ES-I3 (cell line): ENCODE measurements at regions not wholly inside any gene's neighbourhood (a gene's known extent, or its start where the extent isn't known, plus 50 kb on each side); places are given as distances from the start of the nearest gene placed in this dataset.

ENCODE experiments used
- H3K36me3 ChIP-seq: 2 replicates; pipeline ENCODE4 v1.6.1; 2013; ENCODE audit warnings: mild to moderate bottlenecking, low read length, control low read depth, moderate library complexity; ENCODE audit not compliant: insufficient read depth
- H3K4me1 ChIP-seq: 2 replicates; pipeline ENCODE4 v1.6.1; 2013; ENCODE audit warnings: mild to moderate bottlenecking, control low read depth, low read length; ENCODE audit not compliant: insufficient read depth
- H3K9ac ChIP-seq: 2 replicates; pipeline ENCODE4 v1.6.1; 2013; ENCODE audit warnings: low read depth, mild to moderate bottlenecking, low read length, moderate library complexity
- H3K9me3 ChIP-seq: 2 replicates; pipeline ENCODE4 v1.6.1; 2013; ENCODE audit warnings: mild to moderate bottlenecking, low read length, moderate library complexity; ENCODE audit not compliant: control insufficient read depth, insufficient read depth

- Histone ChIP-seq H3K9me3 (no peaks in the 10 kb centered on the region; the same call in 1 of the 2 replicates), H3K9ac (no peak overlapping the region), H3K4me1 (no peaks in the 10 kb centered on the region), H3K36me3 (no peaks in the 10 kb centered on the region)
Measured at GRCh38 chr12:5195244-5195643, 151.6 kb downstream of the KCNA5 start.

GRCh38 chr12:5195691-5196090 is 152.0 kb downstream of the KCNA5 start:
- Histone ChIP-seq H3K9me3 (no peaks in the 10 kb centered on the region; the same call in 1 of the 2 replicates), H3K4me1 (peaks cover 1% of the 10 kb centered on the region), H3K36me3 (no peaks in the 10 kb centered on the region), H3K9ac (no peak overlapping the region)

DNA sequence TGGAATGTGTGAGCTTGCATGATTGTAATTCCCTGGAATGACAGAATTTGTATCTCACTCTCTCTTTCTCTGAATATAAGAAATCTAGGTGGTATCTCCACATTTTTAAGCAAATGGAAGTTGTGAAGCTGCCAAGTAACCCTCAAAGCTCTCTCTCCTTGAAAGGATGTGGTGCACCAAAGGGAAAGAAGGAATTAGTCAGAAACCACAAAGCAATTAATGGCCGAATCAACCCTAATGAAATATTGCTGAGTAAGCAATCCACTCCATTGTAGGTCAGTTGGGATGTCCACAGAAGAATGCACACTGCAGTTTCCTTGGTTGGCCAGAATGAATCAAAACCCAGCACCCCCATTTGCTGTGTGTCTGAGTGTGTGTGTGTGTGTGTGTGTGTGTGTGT is 153.5 kb downstream of the KCNA5 start:
- H3K9ac ChIP-seq = no peak overlapping the region
- no peaks in the 10 kb centered on the region; the same call in 1 of the 2 replicates for H3K9me3 ChIP-seq
- H3K4me1 ChIP-seq = peaks cover 12% of the 10 kb centered on the region
- H3K36me3 ChIP-seq = no peaks in the 10 kb centered on the region

DNA sequence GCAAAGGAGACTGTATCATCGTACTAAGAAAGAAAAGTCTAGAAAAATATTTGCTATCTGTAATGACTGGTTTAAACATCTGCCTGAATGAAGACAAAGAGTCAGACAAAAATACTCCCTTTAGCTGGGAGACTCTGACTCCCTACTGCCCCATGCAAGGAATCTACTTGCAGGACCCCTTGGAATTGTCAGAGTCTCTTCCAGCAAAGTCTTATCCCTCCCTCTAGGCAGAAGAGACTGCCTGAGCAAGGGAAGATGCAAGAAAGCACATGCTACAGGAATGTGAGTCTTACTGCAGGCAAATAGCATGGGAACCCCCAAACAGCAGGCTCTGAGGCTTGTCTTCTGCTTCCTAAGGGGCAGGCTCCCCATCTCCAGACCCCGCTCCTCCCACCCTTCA is 154.0 kb downstream of the KCNA5 start:
- Histone ChIP-seq H3K9ac (no peak overlapping the region), H3K36me3 (no peaks in the 10 kb centered on the region), H3K9me3 (no peaks in the 10 kb centered on the region; the same call in 1 of the 2 replicates), H3K4me1 (peaks cover 12% of the 10 kb centered on the region)

DNA sequence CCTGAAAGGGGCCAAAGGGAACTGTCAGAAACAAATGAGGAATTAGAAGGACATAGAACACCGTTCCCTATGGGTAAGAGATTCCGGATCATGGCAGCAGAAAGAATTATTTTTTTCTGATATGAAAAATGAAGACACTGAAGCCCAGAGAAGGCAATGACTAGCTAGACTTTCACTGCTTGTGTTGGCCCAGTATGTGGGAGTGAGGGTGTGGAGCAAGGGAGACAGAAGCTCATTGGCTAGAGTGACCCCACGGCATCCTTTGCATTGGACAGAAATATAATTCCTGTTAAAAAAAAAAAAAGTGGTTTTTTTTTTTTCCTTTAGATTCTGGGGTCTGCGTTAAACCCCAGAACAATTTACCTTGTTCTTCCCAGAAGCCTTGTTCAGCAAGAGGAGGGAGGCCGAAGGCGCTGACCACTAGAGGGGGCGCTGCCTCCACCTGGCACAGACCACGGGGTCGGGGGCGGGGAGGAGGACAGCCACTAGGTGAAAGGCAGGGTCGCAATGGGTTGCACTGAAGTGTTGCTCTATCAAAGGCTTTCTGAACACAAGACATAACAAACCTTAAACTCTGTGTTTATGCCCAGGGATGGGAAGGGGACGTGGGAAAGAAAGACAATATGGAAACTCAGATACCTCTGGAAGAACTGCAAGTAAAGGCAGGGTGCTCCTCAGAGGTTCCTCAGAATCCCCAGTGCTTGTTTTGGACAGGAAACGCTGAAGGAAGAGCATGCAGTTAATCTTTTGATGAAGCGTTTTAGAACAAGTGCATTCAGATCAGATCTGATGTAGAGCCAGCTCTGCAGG is 156.8 kb downstream of the KCNA5 start:
- no peak overlapping the region for H3K9ac ChIP-seq
- H3K4me1 ChIP-seq = peaks cover 17% of the 10 kb centered on the region
- H3K9me3 ChIP-seq = no peaks in the 10 kb centered on the region; the same call in 1 of the 2 replicates
- no peaks in the 10 kb centered on the region for H3K36me3 ChIP-seq

DNA sequence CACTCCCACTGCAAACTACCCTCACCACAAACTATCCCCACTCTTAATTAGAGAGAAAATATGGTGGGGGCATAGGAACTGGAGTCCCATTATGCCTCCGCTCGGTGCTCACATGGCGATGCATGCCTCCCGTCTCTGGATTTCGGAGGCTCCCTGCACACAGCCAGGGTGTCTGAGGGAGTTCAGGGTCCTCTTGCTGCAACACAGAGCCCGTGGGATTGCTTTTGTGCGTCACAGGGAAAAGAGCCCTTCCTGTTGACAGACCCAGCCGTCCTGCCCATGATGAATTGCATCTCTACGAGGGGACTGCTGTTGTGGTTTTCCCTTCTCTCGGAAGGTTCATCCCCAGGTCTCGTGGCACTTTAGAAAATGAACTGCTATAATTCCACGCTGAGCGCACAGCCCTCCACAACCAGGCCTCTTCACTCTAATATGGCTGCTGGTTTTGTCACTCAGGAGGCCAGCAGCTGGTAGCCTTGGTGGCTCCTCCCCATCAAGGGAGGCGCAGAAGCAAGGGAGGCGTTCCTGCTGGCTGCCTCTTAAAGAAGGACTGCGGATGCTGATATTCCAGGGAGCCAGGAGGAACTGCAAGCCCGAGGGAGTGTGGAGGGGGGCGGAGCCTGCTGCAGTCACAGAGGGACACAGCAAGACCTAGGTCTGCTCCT is 158.0 kb downstream of the KCNA5 start:
- Histone ChIP-seq H3K4me1 (peaks cover 17% of the 10 kb centered on the region), H3K9ac (no peak overlapping the region), H3K9me3 (no peaks in the 10 kb centered on the region), H3K36me3 (no peaks in the 10 kb centered on the region)

GRCh38 chr12:5203274-5203673 is 159.6 kb downstream of the KCNA5 start:
- Histone ChIP-seq H3K9me3 (no peaks in the 10 kb centered on the region), H3K4me1 (peaks cover 17% of the 10 kb centered on the region), H3K9ac (no peak overlapping the region), H3K36me3 (no peaks in the 10 kb centered on the region)

- no peak overlapping the region for H3K9ac ChIP-seq
- H3K4me1 ChIP-seq = peaks cover 17% of the 10 kb centered on the region
- H3K9me3 ChIP-seq = no peaks in the 10 kb centered on the region
- H3K36me3 ChIP-seq = no peaks in the 10 kb centered on the region
Measured at GRCh38 chr12:5203720-5204119, 160.0 kb downstream of the KCNA5 start.

DNA sequence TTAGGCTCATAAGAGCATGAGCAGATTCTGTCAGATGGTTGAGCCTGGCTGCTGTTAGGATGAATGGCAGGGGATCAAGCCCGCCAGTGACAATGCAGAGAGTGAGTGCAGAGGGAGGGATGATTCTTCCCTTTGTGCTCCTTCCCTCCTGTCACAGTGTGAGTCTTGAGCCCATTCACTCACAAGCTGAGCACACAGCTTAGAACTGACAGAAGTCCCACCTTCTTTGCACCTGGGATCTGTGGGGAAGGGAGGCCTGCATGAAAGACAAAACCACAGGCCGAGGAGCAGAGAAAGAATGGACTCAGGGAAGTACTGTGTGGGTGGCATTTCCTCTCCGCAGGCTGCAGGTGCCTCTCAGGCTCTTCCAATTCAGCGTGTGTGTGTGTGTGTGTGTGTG is 160.6 kb downstream of the KCNA5 start:
- Histone ChIP-seq H3K9ac (no peak overlapping the region), H3K36me3 (no peaks in the 10 kb centered on the region), H3K9me3 (no peaks in the 10 kb centered on the region), H3K4me1 (peaks cover 17% of the 10 kb centered on the region)

GRCh38 chr12:5204831-5205230 is 161.2 kb downstream of the KCNA5 start:
- Histone ChIP-seq H3K9ac (no peak overlapping the region), H3K4me1 (peaks cover 17% of the 10 kb centered on the region), H3K36me3 (no peaks in the 10 kb centered on the region), H3K9me3 (no peaks in the 10 kb centered on the region)

DNA sequence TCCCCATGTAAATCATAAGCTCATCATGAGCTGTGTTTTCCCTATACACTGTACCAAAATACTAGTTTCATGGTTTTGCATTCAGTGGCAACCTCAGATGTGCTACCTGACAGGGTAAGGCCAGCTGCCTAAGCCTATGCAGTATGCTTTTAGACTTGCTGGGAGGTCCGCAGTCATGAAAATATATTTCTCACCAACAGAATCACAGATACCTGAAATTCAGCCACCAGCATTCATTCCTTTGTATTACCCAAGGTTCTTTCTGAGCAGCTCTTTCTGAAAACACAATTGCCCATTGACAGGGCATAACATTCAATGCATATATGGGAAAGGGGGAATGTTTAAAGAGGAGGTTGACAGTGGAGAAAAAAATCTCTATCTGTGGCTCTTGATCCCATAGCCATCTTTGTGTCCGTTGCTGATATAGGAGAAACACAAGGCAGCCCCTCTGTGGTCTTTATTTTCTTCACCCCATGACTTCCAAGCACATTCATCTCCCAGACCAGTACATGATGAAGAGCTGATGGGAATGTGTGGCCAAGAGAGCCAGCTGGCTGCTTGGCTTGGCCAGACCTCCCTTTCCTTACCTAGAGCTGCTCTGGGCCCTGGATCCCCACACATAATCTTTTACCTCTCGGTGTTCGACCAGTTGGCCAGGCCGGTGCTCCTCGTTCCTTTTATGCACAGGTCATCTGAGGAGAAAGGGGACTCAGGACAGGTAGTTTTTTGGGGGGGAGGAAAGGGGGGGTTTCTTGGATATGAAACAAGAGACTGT is 162.9 kb downstream of the KCNA5 start:
- H3K36me3 ChIP-seq = no peaks in the 10 kb centered on the region
- H3K4me1 ChIP-seq = peaks cover 9% of the 10 kb centered on the region
- H3K9ac ChIP-seq = no peak overlapping the region
- no peaks in the 10 kb centered on the region for H3K9me3 ChIP-seq

- no peak overlapping the region for H3K9ac ChIP-seq
- H3K9me3 ChIP-seq = no peaks in the 10 kb centered on the region
- H3K4me1 ChIP-seq = no peaks in the 10 kb centered on the region
- no peaks in the 10 kb centered on the region for H3K36me3 ChIP-seq
Measured at GRCh38 chr12:5210179-5210922, 166.7 kb downstream of the KCNA5 start.

DNA sequence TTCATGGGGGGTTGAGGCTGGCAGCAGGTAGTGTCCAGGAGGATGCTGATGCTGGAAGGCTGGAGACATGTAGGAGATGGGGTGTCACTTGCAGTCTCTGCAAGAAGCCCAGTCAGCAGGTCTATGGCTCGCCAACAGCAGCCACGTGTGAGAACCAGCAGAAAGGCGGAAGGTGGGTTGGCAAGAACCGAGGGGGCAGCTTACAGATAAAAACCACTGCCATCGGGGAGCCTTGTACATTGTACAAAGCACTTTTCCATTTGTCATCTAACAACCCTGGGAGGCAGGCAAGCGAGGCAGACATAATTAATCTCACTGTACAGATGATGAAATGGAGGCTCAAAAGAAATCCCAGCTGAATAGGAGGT is 167.2 kb downstream of the KCNA5 start:
- no peaks in the 10 kb centered on the region for H3K36me3 ChIP-seq
- no peaks in the 10 kb centered on the region for H3K9me3 ChIP-seq
- no peaks in the 10 kb centered on the region for H3K4me1 ChIP-seq
- no peak overlapping the region for H3K9ac ChIP-seq

GRCh38 chr12:5213336-5213735 is 169.7 kb downstream of the KCNA5 start:
- Histone ChIP-seq H3K36me3 (no peaks in the 10 kb centered on the region), H3K9ac (no peak overlapping the region), H3K4me1 (no peaks in the 10 kb centered on the region), H3K9me3 (no peaks in the 10 kb centered on the region)
